ENCODE measurements at regions not wholly inside any gene's neighbourhood (a gene's known extent, or its start where the extent isn't known, plus 50 kb on each side); places are given as distances from the start of the nearest gene placed in this dataset.

DNA sequence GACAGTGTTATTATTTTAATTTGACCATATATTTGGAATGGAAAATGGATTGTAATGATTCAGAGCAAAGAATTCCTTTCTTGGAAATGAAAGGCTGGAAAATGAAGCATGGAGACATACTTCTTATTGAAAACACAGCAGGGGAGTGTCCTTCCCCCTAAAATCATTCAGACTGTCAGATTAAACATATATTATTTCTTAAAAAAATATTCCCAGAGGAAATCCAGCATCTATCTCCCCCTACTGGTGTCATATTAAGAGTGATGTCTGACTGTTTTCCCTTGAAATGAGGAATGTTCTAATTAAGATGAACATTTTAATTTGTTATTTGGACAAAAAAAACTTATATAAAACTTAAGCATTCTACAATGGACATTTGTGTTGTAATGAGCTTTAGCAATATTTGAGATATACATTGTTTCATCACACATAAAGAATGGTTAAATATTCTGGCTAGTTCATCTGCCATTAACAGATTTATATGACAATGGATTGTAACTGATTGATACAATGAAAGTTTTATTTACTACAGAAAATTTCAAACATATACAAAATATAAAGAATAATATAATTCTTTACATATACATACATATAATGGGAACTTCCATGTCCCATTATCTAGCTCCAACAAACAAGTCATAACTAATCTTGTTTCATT is 264.6 kb downstream of the SPRY1 start:
- H3K4me3 ChIP-seq (ENCODE audit: control insufficient read depth in 2 of 3, extremely low read depth in 1 of 3, insufficient read depth in 2 of 3, low read depth in 1 of 3, low read length in 3 of 3) = no peak overlapping the region
- no peaks in the 10 kb centered on the region for H4K20me1 ChIP-seq (ENCODE audit: control insufficient read depth, extremely low read depth, insufficient read depth, low read length)
- no peak overlapping the region for H2AFZ ChIP-seq (ENCODE audit: control insufficient read depth, low read length)
- no peak for FAIRE-seq
- no peaks in the 10 kb centered on the region for H3K36me3 ChIP-seq (ENCODE audit: control insufficient read depth in 2 of 2, extremely low read depth in 1 of 2, insufficient read depth in 2 of 2, low read length in 2 of 2)
- H3K4me1 ChIP-seq (ENCODE audit: control insufficient read depth, extremely low read depth, insufficient read depth, low read length) = no peaks in the 10 kb centered on the region
- H3K79me2 ChIP-seq (ENCODE audit: control insufficient read depth, insufficient read depth, low read length) = no peaks in the 10 kb centered on the region
- H3K9me1 ChIP-seq (ENCODE audit: control insufficient read depth, extremely low read depth, insufficient read depth, low read length) = no peaks in the 10 kb centered on the region
- H3K4me2 ChIP-seq (ENCODE audit: control insufficient read depth, extremely low read depth, insufficient read depth, low read depth, low read length) = no peak overlapping the region
- no peak overlapping the region for H3K9ac ChIP-seq (ENCODE audit: control insufficient read depth, extremely low read depth, insufficient read depth, low read length)
- DNase-seq (ENCODE audit: low read depth, low spot score) = no peak
- no peak overlapping the region for H3K27ac ChIP-seq (ENCODE audit: control insufficient read depth, insufficient read depth, low read length)
- dilution Hi-C loops (cut with MboI; ENCODE audit: extremely low pct_ligation_motif_present, low sequenced_read_pairs) = no loop called here
- TF ChIP-seq, protein P1, sequence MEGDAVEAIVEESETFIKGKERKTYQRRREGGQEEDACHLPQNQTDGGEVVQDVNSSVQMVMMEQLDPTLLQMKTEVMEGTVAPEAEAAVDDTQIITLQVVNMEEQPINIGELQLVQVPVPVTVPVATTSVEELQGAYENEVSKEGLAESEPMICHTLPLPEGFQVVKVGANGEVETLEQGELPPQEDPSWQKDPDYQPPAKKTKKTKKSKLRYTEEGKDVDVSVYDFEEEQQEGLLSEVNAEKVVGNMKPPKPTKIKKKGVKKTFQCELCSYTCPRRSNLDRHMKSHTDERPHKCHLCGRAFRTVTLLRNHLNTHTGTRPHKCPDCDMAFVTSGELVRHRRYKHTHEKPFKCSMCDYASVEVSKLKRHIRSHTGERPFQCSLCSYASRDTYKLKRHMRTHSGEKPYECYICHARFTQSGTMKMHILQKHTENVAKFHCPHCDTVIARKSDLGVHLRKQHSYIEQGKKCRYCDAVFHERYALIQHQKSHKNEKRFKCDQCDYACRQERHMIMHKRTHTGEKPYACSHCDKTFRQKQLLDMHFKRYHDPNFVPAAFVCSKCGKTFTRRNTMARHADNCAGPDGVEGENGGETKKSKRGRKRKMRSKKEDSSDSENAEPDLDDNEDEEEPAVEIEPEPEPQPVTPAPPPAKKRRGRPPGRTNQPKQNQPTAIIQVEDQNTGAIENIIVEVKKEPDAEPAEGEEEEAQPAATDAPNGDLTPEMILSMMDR (optimal IDR thresholded peaks at IDR 0.05 in 1 of 3, IDR thresholded peaks at IDR 0.05 in 1 of 3, conservative IDR thresholded peaks at IDR 0.05 in 1 of 3; ENCODE audit: extremely low read depth in 1 of 3, insufficient read depth in 2 of 3, low read length in 3 of 3) = peak in 2 of 3 experiments; percentile 26 to 43
- no peak for TF ChIP-seq EZH2 (IDR thresholded peaks at IDR 0.05; ENCODE audit: low read length)
- H3K9me3 ChIP-seq (ENCODE audit: control insufficient read depth, low read depth, low read length) = no peaks in the 10 kb centered on the region
- no peaks in the 10 kb centered on the region for H3K27me3 ChIP-seq (ENCODE audit: control insufficient read depth, extremely low read depth, insufficient read depth, low read length)

DNA sequence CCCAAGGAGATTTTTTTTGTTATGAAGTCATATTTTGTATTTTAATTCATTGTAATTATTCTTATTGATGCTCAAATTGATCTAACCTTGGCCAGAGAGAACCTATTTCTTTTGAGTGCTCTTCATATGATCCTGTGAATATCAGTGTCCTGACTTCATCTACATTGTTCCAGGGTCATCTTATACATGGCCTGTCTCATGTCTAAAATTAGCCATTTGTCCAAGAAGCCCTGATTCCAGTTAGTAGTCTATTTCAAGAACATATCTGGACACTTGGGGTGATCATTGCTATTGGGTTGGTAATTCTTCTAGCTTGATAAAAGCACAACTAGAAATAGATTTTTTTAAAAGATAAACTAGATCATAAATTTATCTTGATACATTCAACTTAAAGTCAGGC is 266.2 kb downstream of the SPRY1 start:
- H3K36me3 ChIP-seq (ENCODE audit: control insufficient read depth in 2 of 2, extremely low read depth in 1 of 2, insufficient read depth in 2 of 2, low read length in 2 of 2) = no peaks in the 10 kb centered on the region
- H3K9me1 ChIP-seq (ENCODE audit: control insufficient read depth, extremely low read depth, insufficient read depth, low read length) = no peaks in the 10 kb centered on the region
- TF ChIP-seq EZH2 (IDR thresholded peaks at IDR 0.05; ENCODE audit: low read length) = no peak
- TF ChIP-seq, protein P1 (optimal IDR thresholded peaks at IDR 0.05 in 1 of 3, IDR thresholded peaks at IDR 0.05 in 1 of 3, conservative IDR thresholded peaks at IDR 0.05 in 1 of 3; ENCODE audit: extremely low read depth in 1 of 3, insufficient read depth in 2 of 3, low read length in 3 of 3) = no peak
- H2AFZ ChIP-seq (ENCODE audit: control insufficient read depth, low read length) = no peak overlapping the region
- dilution Hi-C loops (cut with MboI; ENCODE audit: extremely low pct_ligation_motif_present, low sequenced_read_pairs) = no loop called here
- no peaks in the 10 kb centered on the region for H3K79me2 ChIP-seq (ENCODE audit: control insufficient read depth, insufficient read depth, low read length)
- H4K20me1 ChIP-seq (ENCODE audit: control insufficient read depth, extremely low read depth, insufficient read depth, low read length) = no peaks in the 10 kb centered on the region
- no peaks in the 10 kb centered on the region for H3K9me3 ChIP-seq (ENCODE audit: control insufficient read depth, low read depth, low read length)
- DNase-seq (ENCODE audit: low read depth, low spot score) (no peak), FAIRE-seq (no peak)
- H3K27ac ChIP-seq (ENCODE audit: control insufficient read depth, insufficient read depth, low read length) = no peak overlapping the region
- no peak overlapping the region for H3K4me2 ChIP-seq (ENCODE audit: control insufficient read depth, extremely low read depth, insufficient read depth, low read depth, low read length)
- H3K4me3 ChIP-seq (ENCODE audit: control insufficient read depth in 2 of 3, extremely low read depth in 1 of 3, insufficient read depth in 2 of 3, low read depth in 1 of 3, low read length in 3 of 3) = no peak overlapping the region
- no peaks in the 10 kb centered on the region for H3K4me1 ChIP-seq (ENCODE audit: control insufficient read depth, extremely low read depth, insufficient read depth, low read length)
- no peak overlapping the region for H3K9ac ChIP-seq (ENCODE audit: control insufficient read depth, extremely low read depth, insufficient read depth, low read length)
- H3K27me3 ChIP-seq (ENCODE audit: control insufficient read depth, extremely low read depth, insufficient read depth, low read length) = no peaks in the 10 kb centered on the region
